OCI-LY7 (cell line): ENCODE measurements at regions not wholly inside any gene's neighbourhood (a gene's known extent, or its start where the extent isn't known, plus 50 kb on each side); places are given as distances from the start of the nearest gene placed in this dataset.

Experiments used
- EZH2phosphoT487 ChIP-seq: fragments of 200-600 bp; sonication (generic); IDR thresholded peaks from 2 replicates; pipeline ENCODE4 v1.6.1; 2018; ENCODE audit warnings: low read depth, borderline replicate concordance, mild to moderate bottlenecking, mixed run types, antibody characterized with exemption, low read length, moderate library complexity, mixed read lengths
- TF ChIP-seq, protein P1 (sequence below): fragments of 200-600 bp; sonication (generic); conservative IDR thresholded peaks from 2 replicates; pipeline ENCODE4 v1.5.1; 2014; ENCODE audit warnings: mild to moderate bottlenecking, antibody characterized with exemption, low read length, moderate library complexity, mixed read lengths

DNA sequence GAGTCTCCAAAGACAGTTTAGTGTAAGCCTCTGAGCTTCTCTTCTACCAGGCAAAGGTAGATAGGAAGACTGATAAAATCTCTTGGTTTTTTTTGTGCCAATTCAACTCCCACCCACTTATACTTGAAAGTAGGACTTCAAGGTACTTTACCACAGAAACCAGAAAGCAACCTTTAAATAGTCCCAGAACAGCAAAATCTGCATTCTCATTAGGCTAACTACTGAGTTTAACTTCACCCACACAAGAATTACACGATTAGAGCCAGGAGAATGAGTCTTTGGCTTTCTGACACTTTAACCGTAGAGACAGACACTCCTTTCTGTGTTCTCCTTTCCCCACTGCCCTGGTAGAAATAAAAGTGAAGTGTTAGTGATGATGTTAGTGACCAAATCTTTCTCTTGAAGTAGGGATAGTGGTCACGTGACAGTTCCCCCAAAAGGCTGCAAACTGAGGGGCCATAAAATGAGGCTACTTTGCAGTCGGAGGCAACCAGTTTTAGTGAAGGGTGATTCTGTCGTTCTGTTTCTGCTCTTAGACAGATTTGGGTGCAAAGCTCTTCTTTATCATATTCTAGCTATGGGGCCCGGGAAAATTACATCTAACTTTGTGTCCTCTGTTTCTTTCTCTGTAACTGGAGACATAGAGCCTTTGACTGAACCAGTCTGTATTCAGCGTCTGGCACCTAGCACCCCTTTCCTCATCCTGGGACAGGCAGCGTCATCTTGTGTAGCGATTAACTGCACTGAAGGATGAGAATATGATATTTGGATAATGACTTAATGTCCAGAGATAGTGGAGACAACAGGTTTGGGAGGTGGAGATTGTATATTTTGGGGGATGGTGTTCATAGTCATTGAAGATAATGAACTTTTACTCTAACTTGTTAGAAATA is 206.4 kb upstream of the CITED2 start:
- TF ChIP-seq, protein P1, sequence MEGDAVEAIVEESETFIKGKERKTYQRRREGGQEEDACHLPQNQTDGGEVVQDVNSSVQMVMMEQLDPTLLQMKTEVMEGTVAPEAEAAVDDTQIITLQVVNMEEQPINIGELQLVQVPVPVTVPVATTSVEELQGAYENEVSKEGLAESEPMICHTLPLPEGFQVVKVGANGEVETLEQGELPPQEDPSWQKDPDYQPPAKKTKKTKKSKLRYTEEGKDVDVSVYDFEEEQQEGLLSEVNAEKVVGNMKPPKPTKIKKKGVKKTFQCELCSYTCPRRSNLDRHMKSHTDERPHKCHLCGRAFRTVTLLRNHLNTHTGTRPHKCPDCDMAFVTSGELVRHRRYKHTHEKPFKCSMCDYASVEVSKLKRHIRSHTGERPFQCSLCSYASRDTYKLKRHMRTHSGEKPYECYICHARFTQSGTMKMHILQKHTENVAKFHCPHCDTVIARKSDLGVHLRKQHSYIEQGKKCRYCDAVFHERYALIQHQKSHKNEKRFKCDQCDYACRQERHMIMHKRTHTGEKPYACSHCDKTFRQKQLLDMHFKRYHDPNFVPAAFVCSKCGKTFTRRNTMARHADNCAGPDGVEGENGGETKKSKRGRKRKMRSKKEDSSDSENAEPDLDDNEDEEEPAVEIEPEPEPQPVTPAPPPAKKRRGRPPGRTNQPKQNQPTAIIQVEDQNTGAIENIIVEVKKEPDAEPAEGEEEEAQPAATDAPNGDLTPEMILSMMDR = no peak
- no peak for TF ChIP-seq EZH2phosphoT487
